GM19328 (cell line): ENCODE measurements at regions not wholly inside any gene's neighbourhood (a gene's known extent, or its start where the extent isn't known, plus 50 kb on each side); places are given as distances from the start of the nearest gene placed in this dataset.

Source experiments
- ATAC-seq: cut with Tn5 transposase; IDR thresholded peaks from one replicate; pipeline ENCODE4 v1.9.1; 2021; ENCODE audit warnings: mild to moderate bottlenecking, moderate library complexity; ENCODE audit not compliant: unreplicated experiment

DNA sequence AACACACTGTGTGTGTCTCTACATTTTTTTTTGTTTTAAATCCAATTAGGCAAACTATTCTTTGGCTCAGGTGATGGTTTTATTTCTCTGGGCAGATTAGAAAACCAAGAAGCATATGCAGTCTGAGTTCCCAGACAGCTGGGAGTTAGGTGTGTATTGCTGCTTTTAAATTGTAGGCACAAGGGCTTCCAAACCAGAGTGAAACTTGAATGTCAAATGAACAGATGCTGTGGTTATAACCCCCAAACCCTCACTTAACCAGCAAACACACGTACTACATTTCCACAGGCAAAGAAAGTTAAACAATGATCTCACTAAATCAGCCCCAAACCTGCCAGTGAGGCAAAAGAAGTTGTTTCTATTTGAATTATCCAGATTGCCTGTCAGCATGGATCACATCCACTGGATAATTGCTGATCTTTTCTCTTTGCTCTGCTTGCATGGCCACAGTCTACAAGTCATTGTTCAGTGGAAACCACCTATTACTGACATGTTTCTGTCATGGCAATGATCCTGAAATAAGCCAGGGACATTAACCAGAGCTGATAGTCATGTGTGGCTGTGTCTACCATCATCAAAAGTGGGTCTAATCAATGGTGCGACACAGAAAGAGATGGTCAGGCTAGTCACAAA lies 576.5 kb upstream of the PLXNA2 start:
- ATAC-seq, result no peak

DNA sequence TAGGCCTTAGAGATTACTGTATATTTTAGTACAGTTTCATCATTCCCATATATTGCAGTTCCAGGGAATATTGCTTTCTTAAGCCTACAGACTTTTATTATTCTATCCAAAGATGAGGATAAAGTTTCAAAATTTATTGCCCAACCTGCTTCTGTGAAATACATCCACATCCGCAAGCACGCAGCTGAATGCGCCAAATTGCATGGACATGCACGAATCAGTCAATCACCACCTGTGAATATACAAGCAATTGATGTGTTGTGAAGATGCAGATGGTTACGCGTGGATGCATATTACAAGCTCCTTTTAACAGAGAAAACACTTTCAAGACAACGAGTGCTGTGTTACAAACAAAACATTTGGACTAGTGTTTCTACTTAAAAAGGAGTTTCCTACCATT lies 577.8 kb upstream of the PLXNA2 start:
- no peak for ATAC-seq

- no peak for ATAC-seq
These were observed 581.1 kb upstream of the PLXNA2 start for GRCh38 chr1:208825300-208825699.

DNA sequence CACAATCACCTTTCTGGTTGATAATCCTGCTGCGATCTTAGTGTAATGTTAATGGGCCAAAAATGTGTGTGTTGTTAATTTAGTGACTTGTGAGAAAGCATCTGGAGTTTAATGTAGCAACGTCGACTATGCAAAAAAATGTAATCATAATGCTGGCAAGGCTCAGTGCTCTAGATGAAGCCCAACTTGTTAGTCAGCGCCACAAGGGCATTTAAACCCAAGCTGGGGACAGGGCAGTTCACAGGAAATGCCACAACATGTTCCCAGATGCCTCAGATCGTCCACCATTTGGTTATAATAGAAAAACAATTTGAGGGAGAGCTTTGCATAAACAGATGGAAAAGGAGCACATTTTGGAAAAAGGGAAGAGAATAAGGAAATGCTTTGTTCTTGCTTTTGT lies 585.4 kb upstream of the PLXNA2 start:
- no peak for ATAC-seq

- no peak for ATAC-seq
These were observed 590.4 kb upstream of the PLXNA2 start for GRCh38 chr1:208834381-208835096.

DNA sequence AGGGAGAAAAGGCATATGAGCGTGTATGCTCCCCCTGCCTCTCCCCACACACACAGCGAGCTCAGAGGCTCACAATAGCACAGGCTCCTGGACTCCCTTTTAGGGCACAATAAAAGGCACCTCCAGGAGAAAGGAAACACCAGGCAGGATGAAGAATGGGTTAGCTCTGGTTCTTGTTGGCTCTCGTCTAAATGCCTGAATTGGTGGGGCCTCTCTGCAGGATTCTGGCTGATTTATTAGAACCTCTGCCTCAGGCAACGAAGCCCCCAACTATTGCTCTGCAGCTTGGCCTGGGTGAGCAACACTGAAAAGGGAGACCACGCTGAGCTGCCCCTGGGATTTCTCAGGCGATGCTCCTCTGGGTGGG lies 590.9 kb upstream of the PLXNA2 start:
- ATAC-seq, result no peak

GRCh38 chr1:208835781-208836180 lies 591.6 kb upstream of the PLXNA2 start:
- ATAC-seq, result no peak

DNA sequence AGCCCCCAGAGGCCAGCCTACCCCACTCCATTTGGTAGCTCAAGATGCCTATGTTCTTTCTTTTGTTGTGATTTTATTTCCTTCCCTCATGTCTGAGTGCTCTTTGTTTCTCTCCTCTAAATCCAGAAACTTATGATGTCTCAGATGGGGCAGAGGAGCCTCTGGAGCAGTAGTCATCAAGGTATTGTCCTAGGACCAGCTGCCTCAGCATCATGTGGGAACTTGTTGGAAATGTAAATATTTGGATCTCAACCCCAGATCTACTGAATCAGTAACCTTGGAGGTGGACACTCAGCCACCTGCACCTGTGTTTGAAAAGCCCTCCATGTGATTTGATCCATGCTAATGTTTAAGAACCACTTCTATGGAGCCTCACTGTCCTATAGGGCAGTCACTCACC lies 593.1 kb upstream of the PLXNA2 start:
- no peak for ATAC-seq

DNA sequence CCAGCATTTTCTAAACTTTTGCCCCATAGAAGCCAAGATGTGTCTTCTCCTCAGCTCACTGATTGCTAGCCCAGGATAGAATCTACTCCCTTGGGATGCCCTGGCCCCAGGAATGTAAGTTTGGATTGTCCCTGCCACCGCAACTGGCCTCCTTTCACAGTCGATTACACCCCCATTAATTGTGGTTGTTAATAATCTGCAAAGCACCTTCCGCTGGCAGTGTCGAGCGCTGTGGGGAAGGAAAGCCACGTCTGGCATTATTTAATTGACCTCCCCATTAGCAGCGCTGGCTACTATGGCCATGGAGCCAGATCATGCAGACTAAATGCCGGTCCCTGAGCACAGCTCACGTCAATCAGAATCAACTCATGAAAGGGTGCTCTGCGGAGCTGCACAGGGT lies 597.3 kb upstream of the PLXNA2 start:
- ATAC-seq, result no peak

- no peak for ATAC-seq
These were observed 598.3 kb upstream of the PLXNA2 start for GRCh38 chr1:208842451-208842850.

- no peak for ATAC-seq
These were observed 600.0 kb upstream of the PLXNA2 start for GRCh38 chr1:208844158-208844557.

DNA sequence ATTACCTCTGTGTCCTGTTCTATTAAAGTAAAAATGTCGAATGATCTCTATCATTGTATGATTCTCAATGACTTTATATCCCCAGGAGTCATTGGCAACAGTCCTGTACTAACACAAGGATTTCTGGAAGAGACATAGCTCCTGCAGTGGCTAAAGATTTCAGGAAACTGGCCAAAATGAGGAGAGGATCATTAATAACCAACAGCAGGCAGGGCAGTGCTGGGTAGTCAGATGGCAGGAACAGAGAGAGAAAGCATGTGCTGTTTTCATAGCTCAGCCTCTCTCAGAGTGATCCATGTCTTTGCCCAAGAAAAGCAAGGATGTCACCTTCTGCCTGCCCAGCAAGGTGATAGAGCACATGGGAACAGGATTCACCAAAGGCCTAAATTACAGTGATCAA lies 604.7 kb upstream of the PLXNA2 start:
- ATAC-seq, result no peak

DNA sequence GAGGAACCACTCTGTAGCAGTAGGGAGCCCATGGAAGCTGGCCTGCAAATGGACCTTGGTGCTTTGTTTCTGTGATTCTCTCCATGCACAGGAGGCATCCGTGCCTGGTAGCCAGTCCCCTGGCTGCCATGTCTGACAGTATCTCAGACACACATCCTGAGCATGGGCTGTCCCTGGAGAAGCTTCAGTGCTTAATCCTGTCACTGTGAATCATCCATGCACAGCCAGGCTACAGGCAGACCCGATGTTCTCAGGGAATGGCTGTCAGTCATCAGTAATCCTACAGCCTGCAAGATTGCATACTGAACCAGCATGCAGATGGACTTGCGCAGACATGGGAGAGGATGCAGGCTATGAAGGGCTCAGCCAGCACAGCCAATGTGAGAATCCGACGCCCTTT lies 606.3 kb upstream of the PLXNA2 start:
- ATAC-seq, result no peak

- ATAC-seq, result no peak
These were observed 607.2 kb upstream of the PLXNA2 start for GRCh38 chr1:208851366-208851765.

DNA sequence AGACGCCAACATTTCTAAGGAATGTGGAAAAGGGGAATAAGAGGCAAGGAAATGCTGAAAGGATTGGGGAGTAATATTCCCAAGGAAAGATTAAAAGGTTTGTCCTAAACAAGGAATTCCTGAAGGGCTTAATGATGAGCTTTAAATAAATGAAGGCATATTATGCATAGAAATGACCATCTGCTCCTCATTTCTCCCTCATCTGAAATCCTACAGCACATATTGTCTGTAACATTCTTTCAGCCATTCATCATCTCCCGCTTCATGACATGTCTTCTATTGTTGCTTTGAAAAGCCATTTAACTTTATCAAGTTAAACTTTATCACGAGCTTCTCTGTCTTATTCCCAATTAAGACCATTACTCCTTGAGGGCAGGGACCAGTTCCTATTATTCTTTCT lies 608.7 kb upstream of the PLXNA2 start:
- no peak for ATAC-seq

DNA sequence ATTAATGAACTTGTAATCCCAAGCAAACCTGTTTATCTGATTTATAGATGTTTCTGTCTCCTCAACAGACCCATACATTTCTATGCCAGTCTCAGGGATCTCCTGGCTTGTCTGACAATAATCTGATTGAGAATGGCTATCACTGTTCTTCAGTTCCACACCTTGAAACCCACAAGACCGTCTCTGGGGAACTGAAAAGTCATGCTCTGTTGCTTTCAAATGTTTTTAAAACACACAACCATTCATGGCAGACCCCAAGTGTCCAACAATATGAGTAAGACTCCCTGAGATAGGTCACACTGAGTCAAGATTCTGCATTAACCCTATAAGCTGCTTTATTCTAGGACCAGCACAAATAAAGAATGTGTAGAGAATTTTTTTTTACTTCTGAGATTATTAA lies 611.2 kb upstream of the PLXNA2 start:
- ATAC-seq, result peak; percentile 60

DNA sequence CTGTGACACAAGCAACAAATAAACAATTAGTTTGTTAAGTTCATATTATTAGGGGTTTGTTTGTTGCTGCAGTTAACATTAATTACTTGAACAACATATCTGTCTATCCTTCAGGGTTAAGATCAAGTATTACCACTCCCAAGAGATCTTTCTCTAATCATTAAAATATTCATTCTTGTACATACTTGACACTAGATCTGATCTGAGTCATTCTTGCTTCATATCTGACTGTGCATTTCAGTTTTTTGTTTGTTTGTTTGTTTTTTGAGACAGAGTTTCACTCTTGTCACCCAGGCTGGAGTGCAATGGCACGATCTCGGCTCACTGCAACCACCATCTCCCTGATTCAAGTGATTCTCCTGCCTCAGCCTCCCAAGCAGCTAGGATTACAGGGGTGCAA lies 613.3 kb upstream of the PLXNA2 start:
- ATAC-seq, result no peak

GRCh38 chr1:208858738-208859137 lies 614.6 kb upstream of the PLXNA2 start:
- ATAC-seq, result no peak

GRCh38 chr1:208864366-208864965 lies 620.3 kb upstream of the PLXNA2 start:
- no peak for ATAC-seq

DNA sequence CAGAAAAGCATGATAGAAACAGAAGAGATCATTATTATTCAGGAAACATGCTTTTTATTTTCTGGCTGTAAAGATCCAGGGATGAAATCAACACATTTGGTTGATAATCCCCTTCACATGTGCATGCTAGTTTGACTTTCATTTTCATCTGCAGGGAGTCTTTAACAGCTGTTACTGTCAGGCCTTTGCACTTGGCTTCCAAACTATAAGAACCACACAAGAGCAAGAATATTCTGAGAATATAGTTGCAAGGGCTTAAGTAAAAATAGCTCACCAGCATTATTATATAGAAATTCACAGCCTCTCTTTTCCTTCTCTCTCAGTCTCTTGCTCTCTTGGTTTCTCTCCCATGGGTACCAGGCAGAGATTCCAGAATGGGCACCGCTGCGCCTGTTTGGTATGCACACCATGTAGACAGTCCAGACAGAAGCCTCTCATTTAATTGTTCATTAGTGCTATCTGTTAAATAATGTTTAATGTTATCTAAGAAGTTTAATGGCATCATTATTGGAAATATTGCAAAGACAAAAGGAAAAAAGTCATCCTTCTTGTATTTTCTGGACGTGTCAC lies 622.3 kb upstream of the PLXNA2 start:
- ATAC-seq, result no peak

DNA sequence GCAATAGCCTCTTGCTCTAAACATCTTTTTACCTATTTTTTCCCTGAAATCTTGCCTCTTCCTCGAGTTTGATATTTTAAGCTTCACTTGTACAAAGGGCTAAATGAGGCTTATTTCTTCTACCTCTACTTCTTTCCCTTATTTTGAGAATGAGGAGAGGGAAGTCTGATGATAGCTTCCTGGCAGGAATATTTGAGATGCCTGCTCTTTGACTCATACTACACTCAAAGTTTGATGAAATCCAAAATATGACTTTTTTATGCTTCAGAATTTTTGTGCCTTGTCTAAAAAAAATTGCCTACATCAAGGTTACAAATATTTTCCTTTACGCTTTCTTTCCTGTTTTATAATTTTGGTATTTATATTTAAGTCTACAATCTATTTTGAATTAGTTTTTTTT lies 624.4 kb upstream of the PLXNA2 start:
- no peak for ATAC-seq

GRCh38 chr1:208874915-208875314 lies 630.7 kb upstream of the PLXNA2 start:
- ATAC-seq, result no peak
